DND-41 (cell line): ENCODE measurements at regions not wholly inside any gene's neighbourhood (a gene's known extent, or its start where the extent isn't known, plus 50 kb on each side); places are given as distances from the start of the nearest gene placed in this dataset.

Source experiments
- ATAC-seq: fragments of 200-7000 bp; cut with Tn5 transposase; 3 replicates; pipeline ENCODE4 v1.9.1; 2021; ENCODE audit warnings: low read depth; ENCODE audit not compliant: insufficient read depth
- DNase-seq: peaks from one replicate; pipeline ENCODE4 v3.0.0-alpha.2; 2020
- H2AFZ ChIP-seq: 2 replicates; pipeline ENCODE4 v1.6.0; 2012; ENCODE audit warnings: low read depth, low read length
- H3K27ac ChIP-seq: 2 replicates; pipeline ENCODE4 v1.5.1; 2012; ENCODE audit warnings: low read length, inconsistent platforms
- H3K27me3 ChIP-seq: fragments of 200-600 bp; sonication (generic); 2 replicates; pipeline ENCODE4 v1.6.0; 2012; ENCODE audit warnings: low read length, mild to moderate bottlenecking, inconsistent platforms; ENCODE audit not compliant: insufficient read depth, poor library complexity
- H3K36me3 ChIP-seq: 2 replicates; pipeline ENCODE4 v1.5.1; 2012; ENCODE audit warnings: low read length, inconsistent platforms; ENCODE audit not compliant: insufficient read depth
- H3K4me1 ChIP-seq: 2 replicates; pipeline ENCODE4 v1.5.1; 2012; ENCODE audit warnings: mild to moderate bottlenecking, low read length; ENCODE audit not compliant: insufficient read depth
- H3K4me2 ChIP-seq: 2 replicates; pipeline ENCODE4 v1.6.0; 2012; ENCODE audit warnings: mild to moderate bottlenecking, moderate library complexity, low read length, inconsistent platforms; ENCODE audit not compliant: insufficient read depth
- H3K4me3 ChIP-seq, 2 experiments: fragments of 200-600 bp in 1 of 2; shearing (Covaris generic) in 1 of 2; 2 replicates each; pipeline ENCODE4 v1.5.1; 2012 to 2016; ENCODE audit warnings: inconsistent platforms in 2 of 2, low read length in 2 of 2, mild to moderate bottlenecking in 2 of 2, low read depth in 1 of 2, moderate library complexity in 1 of 2
- H3K79me2 ChIP-seq: 2 replicates; pipeline ENCODE4 v1.6.0; 2012; ENCODE audit warnings: low read length, inconsistent platforms; ENCODE audit not compliant: insufficient read depth
- H3K9ac ChIP-seq: 2 replicates; pipeline ENCODE4 v1.6.0; 2012; ENCODE audit warnings: low read depth, mild to moderate bottlenecking, inconsistent platforms, low read length, moderate library complexity
- H3K9me3 ChIP-seq: 2 replicates; pipeline ENCODE4 v1.5.1; 2012; ENCODE audit warnings: low read length, moderate library complexity, mild to moderate bottlenecking, inconsistent platforms; ENCODE audit not compliant: insufficient read depth, severe bottlenecking
- H4K20me1 ChIP-seq: 2 replicates; pipeline ENCODE4 v1.6.0; 2012; ENCODE audit warnings: low read length; ENCODE audit not compliant: insufficient read depth
- EZH2 ChIP-seq: IDR thresholded peaks from 3 replicates; pipeline ENCODE4 v1.6.1; 2012; ENCODE audit warnings: borderline replicate concordance, low read depth, mild to moderate bottlenecking, moderate library complexity, low read length, inconsistent platforms; ENCODE audit not compliant: severe bottlenecking
- TF ChIP-seq, protein P1 (sequence below): IDR thresholded peaks from 2 replicates; pipeline ENCODE4 v1.5.1; 2012; ENCODE audit warnings: borderline replicate concordance, low read length, moderate library complexity, mild to moderate bottlenecking; ENCODE audit not compliant: poor library complexity, severe bottlenecking; ENCODE audit errors: extremely low read depth

DNA sequence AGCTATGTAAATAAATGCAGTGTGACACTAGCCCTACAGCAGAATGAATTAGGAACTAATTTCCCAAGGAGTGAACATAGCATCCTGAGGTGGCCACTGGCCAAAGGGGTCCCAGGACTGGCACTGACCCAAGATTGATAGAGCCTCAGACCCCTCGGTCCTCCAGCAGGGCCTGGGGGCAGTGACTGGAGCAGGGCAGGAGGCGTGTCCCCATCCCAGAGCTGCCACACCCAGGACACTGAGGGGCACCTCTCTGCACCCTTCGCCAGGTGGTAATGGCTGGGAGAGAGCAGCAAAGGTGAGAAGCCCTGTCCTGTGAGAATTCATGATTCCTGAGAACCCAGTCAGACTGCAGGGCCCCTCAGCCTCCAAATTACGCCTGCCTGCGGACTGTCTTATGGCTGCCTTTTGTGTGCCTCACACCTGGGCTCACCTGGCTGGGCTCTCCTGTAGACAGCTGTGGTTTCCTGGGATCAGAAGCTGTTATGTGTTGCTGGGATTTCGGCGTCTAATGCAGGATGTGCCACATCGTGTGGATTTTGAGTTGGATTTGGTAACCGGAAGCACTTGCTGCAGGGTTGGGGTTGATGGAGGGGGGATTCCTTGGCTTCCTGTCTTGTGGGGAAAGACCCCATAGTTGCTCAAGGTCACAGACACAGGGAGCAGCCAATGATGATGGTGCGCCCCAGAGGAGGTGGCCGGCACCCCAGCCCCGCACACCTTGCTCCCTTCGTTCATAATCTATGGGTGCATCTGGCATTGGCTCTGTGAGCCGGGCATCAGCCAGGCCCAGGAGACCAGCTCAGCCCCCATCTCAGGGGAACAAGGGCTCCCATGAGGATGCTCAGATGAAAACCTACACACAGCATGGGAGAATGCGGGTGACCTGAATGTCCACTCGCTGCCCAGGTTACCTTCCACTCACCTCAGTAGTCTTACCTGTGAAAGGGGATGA is 582.9 kb downstream of the BRD1 start:
- no peaks in the 10 kb centered on the region for H3K36me3 ChIP-seq
- H3K27ac ChIP-seq: no peak overlapping the region
- no peak for ATAC-seq
- no peak for DNase-seq
- no peak overlapping the region for H3K4me2 ChIP-seq
- no peak overlapping the region for H3K9ac ChIP-seq
- no peaks in the 10 kb centered on the region for H3K9me3 ChIP-seq
- no peaks in the 10 kb centered on the region for H4K20me1 ChIP-seq
- no peak for TF ChIP-seq EZH2
- TF ChIP-seq, protein P1, sequence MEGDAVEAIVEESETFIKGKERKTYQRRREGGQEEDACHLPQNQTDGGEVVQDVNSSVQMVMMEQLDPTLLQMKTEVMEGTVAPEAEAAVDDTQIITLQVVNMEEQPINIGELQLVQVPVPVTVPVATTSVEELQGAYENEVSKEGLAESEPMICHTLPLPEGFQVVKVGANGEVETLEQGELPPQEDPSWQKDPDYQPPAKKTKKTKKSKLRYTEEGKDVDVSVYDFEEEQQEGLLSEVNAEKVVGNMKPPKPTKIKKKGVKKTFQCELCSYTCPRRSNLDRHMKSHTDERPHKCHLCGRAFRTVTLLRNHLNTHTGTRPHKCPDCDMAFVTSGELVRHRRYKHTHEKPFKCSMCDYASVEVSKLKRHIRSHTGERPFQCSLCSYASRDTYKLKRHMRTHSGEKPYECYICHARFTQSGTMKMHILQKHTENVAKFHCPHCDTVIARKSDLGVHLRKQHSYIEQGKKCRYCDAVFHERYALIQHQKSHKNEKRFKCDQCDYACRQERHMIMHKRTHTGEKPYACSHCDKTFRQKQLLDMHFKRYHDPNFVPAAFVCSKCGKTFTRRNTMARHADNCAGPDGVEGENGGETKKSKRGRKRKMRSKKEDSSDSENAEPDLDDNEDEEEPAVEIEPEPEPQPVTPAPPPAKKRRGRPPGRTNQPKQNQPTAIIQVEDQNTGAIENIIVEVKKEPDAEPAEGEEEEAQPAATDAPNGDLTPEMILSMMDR: no peak
- no peak overlapping the region for H3K4me3 ChIP-seq
- H2AFZ ChIP-seq: no peak overlapping the region
- H3K79me2 ChIP-seq: no peaks in the 10 kb centered on the region
- no peaks in the 10 kb centered on the region for H3K27me3 ChIP-seq
- no peaks in the 10 kb centered on the region for H3K4me1 ChIP-seq

DNA sequence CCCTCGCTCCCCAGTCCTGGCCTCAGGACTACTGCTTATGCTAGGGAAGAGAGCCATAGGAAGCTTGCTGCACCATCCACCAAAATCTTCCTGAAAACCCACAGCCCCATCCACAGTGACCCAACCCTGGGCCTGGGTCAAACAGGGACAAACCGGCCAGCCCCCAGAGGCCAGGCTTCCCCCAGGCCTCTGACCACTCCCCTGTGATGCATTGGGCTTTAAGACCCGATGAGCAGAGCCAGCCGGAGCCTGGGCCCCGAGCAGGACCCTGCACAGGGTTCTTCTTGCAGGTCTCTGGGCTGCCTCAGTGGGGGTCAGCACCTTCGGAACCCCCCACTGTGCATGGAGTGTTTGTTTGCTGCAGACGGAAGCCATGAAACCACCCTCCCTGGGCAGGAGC is 583.7 kb downstream of the BRD1 start:
- Histone ChIP-seq H3K9ac (no peak overlapping the region), H3K36me3 (no peaks in the 10 kb centered on the region), H3K79me2 (no peaks in the 10 kb centered on the region), H3K4me2 (no peak overlapping the region), H2AFZ (no peak overlapping the region), H4K20me1 (no peaks in the 10 kb centered on the region), H3K9me3 (no peaks in the 10 kb centered on the region), H3K4me3 (no peak overlapping the region), H3K4me1 (no peaks in the 10 kb centered on the region), H3K27ac (no peak overlapping the region), H3K27me3 (no peaks in the 10 kb centered on the region)
- DNase-seq (no peak), ATAC-seq (no peak)
- TF ChIP-seq EZH2: no peak
- TF ChIP-seq, protein P1: no peak

- ATAC-seq (no peak), DNase-seq (no peak)
- Histone ChIP-seq H3K4me2 (no peak overlapping the region), H2AFZ (no peak overlapping the region), H3K36me3 (no peaks in the 10 kb centered on the region), H3K4me3 (no peak overlapping the region), H3K9me3 (no peaks in the 10 kb centered on the region), H3K9ac (no peak overlapping the region), H3K27me3 (no peaks in the 10 kb centered on the region), H3K27ac (no peak overlapping the region), H3K79me2 (no peaks in the 10 kb centered on the region), H4K20me1 (no peaks in the 10 kb centered on the region), H3K4me1 (no peaks in the 10 kb centered on the region)
- TF ChIP-seq, protein P1: no peak
- no peak for TF ChIP-seq EZH2
These were observed 584.3 kb downstream of the BRD1 start for GRCh38 chr22:49243335-49243734.
